ENCODE measurements at regions not wholly inside any gene's neighbourhood (a gene's known extent, or its start where the extent isn't known, plus 50 kb on each side); places are given as distances from the start of the nearest gene placed in this dataset.

- peaks cover 5% of the 10 kb centered on the region for H3K9me3 Mint-ChIP-seq
- no peaks in the 10 kb centered on the region for H3K36me3 Mint-ChIP-seq (ENCODE audit: low read depth)
- no peak overlapping the region for H3K4me3 Mint-ChIP-seq
- DNase-seq: no peak
- H3K4me1 Mint-ChIP-seq (ENCODE audit: low read depth): peaks cover 5% of the 10 kb centered on the region
- no peak for ATAC-seq
- intact Hi-C loops (cut with micrococcal nuclease): no loop called here
- CTCF ChIA-PET: no interaction called here
- H3K27me3 Mint-ChIP-seq: peaks cover 9% of the 10 kb centered on the region
- no peak overlapping the region for H3K27ac Mint-ChIP-seq
- no peak for TF ChIP-seq CTCF (IDR thresholded peaks at IDR 0.05)
- POLR2A ChIA-PET: no interaction called here
Measured at GRCh38 chr6:2517401-2517800, 233.3 kb downstream of the MYLK4 start.

- H3K9me3 Mint-ChIP-seq: peaks cover 5% of the 10 kb centered on the region
- intact Hi-C loops (cut with micrococcal nuclease): no loop called here
- no peaks in the 10 kb centered on the region for H3K36me3 Mint-ChIP-seq (ENCODE audit: low read depth)
- H3K4me1 Mint-ChIP-seq (ENCODE audit: low read depth): no peaks in the 10 kb centered on the region
- H3K4me3 Mint-ChIP-seq: no peak overlapping the region
- POLR2A ChIA-PET: no interaction called here
- no peak overlapping the region for H3K27ac Mint-ChIP-seq
- no peak for ATAC-seq
- no peak for TF ChIP-seq CTCF (IDR thresholded peaks at IDR 0.05)
- peaks cover 10% of the 10 kb centered on the region for H3K27me3 Mint-ChIP-seq
- no peak for DNase-seq
- CTCF ChIA-PET: interaction anchor here (1.1 to 1.3 kb wide), 2 partner anchors 118 to 234 kb away, joined by 3 to 4 read pairs; partner anchors contain the start of gene MYLK4
Measured at GRCh38 chr6:2516059-2516458, 234.7 kb downstream of the MYLK4 start.

- intact Hi-C loops (cut with micrococcal nuclease): no loop called here
- no peak for ATAC-seq
- Mint-ChIP-seq H3K4me3 (no peak overlapping the region), H3K27ac (no peak overlapping the region), H3K36me3 (ENCODE audit: low read depth) (no peaks in the 10 kb centered on the region), H3K4me1 (ENCODE audit: low read depth) (no peaks in the 10 kb centered on the region), H3K27me3 (peaks cover 7% of the 10 kb centered on the region), H3K9me3 (no peaks in the 10 kb centered on the region)
- TF ChIP-seq CTCF (IDR thresholded peaks at IDR 0.05): no peak
- POLR2A ChIA-PET: no interaction called here
- DNase-seq: no peak
- CTCF ChIA-PET: interaction anchor here (1.3 kb wide), 1 partner anchor 119 kb away, joined by 4 read pairs; no protein-coding TSS in a partner anchor
Measured at GRCh38 chr6:2514965-2515543, 235.7 kb downstream of the MYLK4 start.

GRCh38 chr6:2512802-2513201, 237.9 kb downstream of the MYLK4 start:
- Mint-ChIP-seq H3K27ac (no peak overlapping the region), H3K4me1 (ENCODE audit: low read depth) (no peaks in the 10 kb centered on the region), H3K27me3 (peaks cover 19% of the 10 kb centered on the region), H3K36me3 (ENCODE audit: low read depth) (no peaks in the 10 kb centered on the region), H3K9me3 (no peaks in the 10 kb centered on the region), H3K4me3 (no peak overlapping the region)
- POLR2A ChIA-PET: no interaction called here
- CTCF ChIA-PET: no interaction called here
- intact Hi-C loops (cut with micrococcal nuclease): no loop called here
- no peak for DNase-seq
- no peak for ATAC-seq
- no peak for TF ChIP-seq CTCF (IDR thresholded peaks at IDR 0.05)

- Mint-ChIP-seq H3K4me3 (no peak overlapping the region), H3K9me3 (no peaks in the 10 kb centered on the region), H3K27ac (no peak overlapping the region), H3K36me3 (ENCODE audit: low read depth) (no peaks in the 10 kb centered on the region), H3K27me3 (peaks cover 39% of the 10 kb centered on the region), H3K4me1 (ENCODE audit: low read depth) (no peaks in the 10 kb centered on the region)
- TF ChIP-seq CTCF (IDR thresholded peaks at IDR 0.05): no peak
- POLR2A ChIA-PET: no interaction called here
- ATAC-seq (no peak), DNase-seq (no peak)
- CTCF ChIA-PET: no interaction called here
- intact Hi-C loops (cut with micrococcal nuclease): no loop called here
Measured at GRCh38 chr6:2510316-2510715, 240.4 kb downstream of the MYLK4 start.

All from activated CD8-positive, alpha-beta T cell treated with anti-CD3 and anti-CD28 coated beads for 36 hours (primary cell).